GM18498 (cell line): ENCODE measurements at regions not wholly inside any gene's neighbourhood (a gene's known extent, or its start where the extent isn't known, plus 50 kb on each side); places are given as distances from the start of the nearest gene placed in this dataset.

Experiments
- ATAC-seq: cut with Tn5 transposase; IDR thresholded peaks from one replicate; pipeline ENCODE4 v1.9.1; 2021; ENCODE audit warnings: mild to moderate bottlenecking, moderate library complexity; ENCODE audit not compliant: unreplicated experiment

DNA sequence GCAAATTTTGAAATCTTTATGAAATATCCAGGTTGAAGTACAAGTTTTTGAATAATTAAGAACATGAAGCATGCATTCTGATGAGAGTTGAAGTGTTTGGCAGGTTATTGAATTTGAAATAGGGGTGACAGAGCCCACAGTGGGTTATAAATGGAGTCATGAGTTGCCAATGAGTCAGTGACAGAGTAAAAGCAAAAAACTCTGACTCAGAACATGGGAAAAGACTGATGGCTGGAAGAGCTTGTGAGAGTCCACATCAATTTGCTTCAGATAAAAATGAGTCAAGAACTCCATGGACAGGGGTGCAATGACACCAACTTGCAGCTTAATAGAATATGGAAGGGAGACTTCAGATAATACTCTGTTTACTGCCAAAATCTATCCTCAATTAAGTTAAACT lies 105.3 kb downstream of the SLC6A15 start:
- ATAC-seq, result no peak

DNA sequence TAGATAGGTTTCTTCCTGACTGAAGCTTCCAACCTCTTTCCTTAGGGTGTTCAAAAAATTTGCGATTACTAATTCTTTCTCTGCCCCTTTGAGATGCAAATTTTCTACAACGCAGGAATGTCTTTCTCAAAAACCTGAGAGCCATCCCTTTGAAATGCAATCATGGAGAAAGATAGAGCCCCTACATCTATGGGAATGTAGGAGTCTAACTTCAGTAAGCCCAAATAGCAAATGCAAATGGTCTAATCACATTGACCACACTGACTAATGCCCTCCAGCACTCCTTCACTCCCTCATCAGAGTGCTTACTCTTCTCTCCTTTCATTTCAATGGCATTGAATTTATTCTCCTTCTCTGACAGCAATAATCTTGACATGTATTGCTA lies 107.1 kb downstream of the SLC6A15 start:
- ATAC-seq, result no peak

DNA sequence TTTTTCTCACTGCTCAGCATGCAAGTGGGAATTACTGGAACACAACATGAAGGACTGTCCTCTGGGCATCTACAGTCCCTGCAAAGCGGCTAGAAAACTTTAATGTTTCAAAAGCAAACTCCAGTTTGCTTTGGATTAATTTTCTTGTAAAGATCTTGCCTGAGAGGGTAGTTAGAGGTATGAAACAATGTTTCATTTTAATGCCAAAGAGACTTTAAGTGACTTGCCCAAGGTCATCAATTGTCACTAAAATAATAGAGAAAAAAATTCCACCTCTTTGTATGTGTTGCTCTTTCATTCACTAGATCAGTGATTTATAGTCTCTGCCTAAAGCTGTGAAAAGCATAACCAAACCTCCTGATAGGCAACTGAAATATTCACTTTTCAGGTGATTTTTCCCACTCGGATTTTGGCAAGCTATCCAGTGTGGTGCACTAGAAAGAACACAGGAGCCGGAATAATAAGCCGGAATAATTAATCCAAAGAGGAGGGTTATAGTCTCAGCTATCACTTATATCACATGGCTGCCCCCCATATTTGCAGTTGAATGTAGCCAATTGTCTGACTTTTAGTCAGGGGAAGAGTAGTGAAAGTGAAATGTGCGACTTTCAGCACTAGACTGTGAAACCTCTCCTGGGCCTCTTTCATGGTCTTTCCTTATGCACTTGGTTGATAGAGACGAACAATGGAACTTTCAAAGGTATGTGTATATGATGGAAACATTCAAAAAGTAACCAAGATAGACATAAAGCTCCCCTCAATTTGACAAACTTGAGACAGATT lies 107.7 kb downstream of the SLC6A15 start:
- no peak for ATAC-seq

DNA sequence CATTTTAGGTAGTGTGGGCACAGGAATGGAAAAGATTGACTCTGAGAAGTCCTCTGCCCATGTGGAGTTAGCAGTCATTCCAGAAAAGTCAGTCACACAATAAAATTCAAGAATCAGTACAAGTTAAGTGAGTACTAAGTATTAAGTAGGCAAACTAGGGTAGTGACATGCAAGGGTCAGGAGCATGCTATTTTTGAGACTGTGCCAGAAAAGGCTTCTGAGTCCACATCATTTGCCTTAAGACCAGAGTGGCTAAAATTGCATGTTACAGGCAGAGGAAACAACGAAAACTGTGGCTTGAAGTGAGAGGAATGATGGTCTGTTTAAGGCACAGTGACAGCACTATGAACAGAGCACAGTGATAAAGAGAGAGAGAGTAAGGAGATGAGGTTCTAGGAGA lies 108.9 kb downstream of the SLC6A15 start:
- ATAC-seq, result no peak

DNA sequence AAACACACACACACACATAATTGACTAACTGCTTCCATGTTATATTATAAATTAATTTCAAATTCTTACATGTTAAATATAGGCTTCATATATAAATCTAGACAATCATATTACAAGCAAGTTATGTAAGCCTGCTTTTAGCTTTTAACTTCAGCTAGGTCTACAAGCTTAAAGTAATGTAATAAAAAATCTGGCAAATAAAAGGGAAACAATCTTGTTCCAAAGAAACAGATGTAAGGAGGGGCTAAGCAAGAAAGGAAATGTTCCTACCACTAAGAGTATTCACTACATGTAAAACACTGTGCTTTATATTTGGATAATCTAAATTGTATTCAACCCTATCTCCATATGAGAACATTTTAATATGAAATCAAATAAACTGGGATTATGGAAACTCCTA lies 110.4 kb downstream of the SLC6A15 start:
- ATAC-seq, result no peak

DNA sequence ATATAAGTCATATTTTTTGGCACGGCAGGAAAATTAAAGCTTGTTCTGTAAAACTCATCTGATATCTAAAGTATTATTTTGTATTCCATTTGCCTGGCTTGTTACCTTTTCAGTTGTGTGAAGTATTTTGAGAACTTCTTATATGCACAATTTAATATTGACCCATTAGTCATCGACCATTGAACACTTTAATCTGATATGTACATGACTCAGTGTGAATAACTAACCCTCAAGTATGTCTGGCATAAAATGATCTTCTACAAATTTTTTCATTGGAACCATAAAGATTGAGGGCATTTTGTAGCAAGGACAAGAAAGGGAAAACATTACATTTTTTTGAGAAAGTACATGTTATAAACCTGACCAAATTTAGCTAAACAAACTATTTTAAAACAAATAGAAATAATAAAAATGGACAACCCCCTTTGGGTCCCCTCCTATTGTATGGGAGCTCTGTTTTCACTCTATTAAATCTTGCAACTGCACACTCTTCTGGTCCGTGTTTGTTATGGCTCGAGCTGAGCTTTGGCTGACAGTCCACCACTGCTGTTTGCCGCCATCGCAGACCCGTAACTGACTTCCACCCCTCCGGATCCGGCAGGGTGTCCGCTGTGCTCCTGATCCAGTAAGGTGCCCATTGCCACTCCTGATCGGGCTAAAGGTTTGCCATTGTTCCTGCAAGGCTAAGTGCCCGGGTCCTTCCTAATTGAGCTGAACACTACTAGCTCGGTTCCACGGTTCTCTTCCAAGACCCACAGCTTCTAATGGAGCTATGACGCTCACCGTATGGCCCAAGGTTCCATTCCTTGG lies 118.8 kb downstream of the SLC6A15 start:
- ATAC-seq, result no peak

DNA sequence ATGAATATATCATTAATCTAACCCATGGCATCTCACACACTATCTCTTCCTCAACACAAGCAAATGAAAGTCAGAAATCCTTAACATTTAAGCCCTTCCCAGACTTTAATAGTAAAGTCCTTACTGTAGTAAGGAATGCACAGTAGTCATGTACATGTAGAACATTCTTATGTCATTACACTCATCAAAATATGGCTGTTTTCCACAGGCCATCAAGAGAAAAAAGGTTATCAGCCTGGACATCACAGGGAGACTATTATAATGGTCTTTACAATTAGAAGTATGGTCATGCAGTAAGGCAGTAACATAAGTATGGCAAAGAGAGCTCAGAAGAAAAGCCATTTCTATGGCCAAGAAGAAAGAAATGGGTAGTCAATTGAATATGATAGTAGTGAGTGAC lies 121.2 kb downstream of the SLC6A15 start:
- no peak for ATAC-seq

DNA sequence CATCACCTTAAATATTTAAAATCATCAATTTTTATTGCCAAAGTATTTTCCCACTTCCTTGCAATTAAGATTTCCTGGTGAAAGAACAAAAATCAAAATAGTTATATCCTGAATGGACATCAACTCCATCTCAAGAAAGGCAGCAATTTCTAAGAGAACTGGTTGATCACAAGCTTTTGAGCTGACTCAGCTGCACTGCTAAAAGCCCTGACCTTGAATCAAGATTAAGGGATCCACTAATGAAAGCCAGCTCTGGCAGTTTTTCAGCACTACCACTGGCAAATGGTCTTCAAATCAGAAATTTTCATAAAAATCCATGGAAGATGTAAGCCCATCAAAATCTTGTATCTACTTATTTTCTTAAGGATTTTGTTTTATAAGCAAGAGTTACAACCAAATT lies 123.4 kb downstream of the SLC6A15 start:
- no peak for ATAC-seq

DNA sequence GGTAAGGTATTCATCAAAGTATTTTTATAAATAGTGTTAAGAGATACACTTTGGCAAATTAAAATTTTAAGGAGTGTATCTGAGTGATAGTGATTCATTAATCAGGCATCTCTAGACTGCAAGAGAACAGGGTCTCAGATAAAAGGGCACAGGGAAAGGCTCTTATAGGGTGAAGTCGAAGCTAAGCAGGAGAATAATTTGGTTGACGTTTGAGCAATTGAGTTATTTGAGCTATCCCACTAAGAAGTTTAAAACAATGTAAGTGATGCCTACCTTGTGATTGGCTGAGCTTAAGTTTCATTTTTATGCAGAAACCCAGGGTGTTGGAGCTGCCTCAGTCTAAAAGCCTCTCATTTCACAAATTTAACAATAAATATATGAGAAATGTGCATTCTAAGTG lies 125.3 kb downstream of the SLC6A15 start:
- ATAC-seq, result no peak

DNA sequence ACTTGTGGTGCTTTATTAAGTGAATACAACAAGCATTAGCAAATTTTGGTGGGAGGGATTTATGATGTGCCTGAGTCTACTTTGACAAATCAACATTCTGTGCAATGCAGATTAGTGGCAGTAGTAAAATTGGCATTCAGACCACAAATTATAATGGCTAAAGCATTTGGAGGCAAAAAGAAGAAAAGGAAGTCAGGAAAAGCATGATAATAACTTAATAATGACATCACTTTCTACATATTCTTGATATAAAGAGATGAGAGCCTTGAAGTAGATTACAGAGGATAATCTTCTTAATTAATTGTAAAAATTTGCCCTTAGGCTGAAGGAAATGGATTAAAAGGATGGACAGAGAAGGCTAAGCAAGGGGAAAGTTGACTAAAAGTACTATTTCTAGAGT lies 126.0 kb downstream of the SLC6A15 start:
- no peak for ATAC-seq

DNA sequence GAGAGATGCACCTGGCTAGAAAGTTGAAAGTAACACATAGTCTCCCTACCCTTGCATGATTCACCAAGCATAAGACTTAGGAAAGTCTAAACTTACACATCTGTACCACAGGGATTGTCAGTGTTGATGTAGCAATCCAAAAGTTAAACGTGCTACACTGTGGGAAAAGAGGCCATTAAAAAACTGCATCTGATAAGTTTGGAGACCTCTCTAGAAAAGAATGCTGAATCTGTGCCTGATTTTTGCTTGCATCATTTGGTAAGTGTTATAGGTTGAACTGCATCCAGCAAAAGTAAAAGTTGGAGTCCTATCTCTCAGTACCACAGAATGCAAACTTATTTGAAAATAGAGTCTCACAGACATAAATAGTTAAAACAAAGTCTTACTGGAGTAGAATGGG lies 126.6 kb downstream of the SLC6A15 start:
- ATAC-seq, result no peak

DNA sequence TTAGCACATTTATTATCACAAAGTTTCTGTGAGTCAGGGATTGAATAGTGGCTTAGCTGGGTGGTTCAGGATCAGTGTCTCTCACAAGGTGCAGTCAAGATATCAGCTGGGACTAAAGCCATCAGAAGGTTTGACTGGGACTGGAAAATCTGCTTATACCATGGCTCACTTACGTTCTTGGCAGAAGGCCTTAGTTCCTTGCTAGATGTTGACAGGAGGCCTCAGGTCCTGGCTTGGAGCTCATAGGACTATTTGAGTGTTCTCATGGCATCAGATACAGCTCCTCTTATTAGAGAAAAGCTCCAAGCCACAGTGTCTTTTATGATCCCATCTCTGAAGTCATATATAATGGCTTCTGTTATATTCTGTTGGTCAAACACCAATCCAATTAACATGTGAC lies 127.3 kb downstream of the SLC6A15 start:
- ATAC-seq, result no peak

DNA sequence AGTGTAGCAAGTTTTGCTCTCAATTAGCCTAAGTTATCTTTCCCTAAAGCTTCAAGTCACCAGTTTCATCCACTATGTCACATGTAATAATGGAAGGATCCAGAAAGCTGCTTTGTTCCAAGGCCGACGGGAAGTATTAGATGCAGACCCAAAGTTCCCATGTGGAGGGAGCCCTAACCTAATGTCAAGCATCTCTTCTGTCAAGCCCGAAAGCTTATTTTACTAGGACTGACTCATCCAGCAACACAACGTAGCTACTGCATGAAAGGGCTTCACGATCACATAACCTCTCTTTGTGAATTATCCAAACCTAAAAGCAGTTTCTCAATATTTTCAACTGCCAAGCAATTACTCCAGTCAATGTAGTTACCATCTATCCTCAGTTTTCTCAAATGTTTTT lies 133.4 kb downstream of the SLC6A15 start:
- no peak for ATAC-seq

DNA sequence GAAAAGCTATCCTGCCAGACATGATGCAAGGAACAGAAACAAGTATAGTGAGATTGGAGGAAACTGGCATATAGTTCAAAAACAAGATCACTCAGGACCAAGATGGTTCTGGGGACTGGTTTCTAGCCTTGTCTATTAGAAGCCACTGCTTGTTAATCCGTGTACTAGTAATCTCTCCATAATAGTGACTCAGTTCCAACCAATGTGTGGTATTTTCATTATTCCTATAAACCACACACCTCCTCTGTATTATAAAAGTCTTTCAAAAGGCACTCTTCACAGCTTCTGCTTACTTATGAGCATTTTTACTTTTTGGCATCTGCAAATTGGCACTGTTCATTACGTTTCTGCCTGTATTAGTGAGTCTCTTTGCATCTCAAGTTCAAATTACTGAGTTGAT lies 140.3 kb downstream of the SLC6A15 start:
- no peak for ATAC-seq

DNA sequence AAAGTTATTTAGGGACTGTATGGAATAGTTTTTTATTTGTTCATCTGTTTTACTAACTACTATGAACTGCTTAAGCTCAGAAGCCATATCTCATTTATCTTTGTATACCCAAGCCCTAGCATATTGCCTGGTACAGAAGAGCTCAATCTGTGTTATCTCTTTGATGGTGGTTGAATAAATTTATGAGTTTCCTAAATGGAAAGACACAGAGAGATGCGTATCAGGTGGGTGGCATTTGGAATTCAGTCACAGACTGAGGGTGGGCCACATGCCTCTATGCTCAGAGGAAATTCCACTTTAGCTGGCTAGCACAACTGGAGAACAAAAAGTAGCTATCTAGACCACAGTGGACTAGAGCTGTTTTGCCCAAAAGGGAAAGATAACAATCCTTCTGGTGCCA lies 145.5 kb downstream of the SLC6A15 start:
- no peak for ATAC-seq

DNA sequence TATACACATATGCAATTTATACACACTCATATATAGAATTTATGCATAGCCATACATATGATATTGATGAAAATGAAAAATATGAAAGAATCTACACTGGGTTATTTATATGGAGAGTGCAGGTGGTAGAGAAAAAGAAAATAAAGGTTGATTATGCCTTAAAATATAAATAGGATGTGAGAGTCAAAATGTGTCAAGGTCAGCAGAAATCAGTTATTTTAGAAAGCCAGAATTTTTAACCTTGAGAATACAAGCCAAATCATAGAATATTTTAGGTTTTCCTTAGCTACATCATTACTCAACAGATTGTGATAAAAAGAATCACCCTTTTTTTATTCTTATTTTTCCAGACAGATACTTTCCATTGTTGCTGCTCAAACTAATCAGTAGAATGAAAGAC lies 146.2 kb downstream of the SLC6A15 start:
- no peak for ATAC-seq

DNA sequence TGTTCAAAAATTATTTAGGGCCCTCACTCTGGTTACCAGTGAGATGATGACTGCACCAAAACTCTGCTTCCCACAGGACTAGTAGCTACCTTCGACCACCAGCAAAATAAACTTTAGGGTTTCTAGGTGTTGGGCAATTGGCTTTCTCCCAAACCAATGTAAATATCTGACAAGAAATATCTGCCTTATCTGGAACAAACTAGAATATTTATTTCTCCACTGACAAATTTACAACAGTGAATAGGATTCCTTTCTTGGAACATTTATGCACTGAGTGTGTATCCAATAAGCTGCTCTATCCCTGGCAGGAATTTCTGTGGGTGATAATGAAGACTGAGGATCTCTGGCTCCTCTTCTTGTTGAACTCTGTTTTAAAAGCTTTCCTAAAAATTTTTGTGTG lies 148.6 kb downstream of the SLC6A15 start:
- ATAC-seq, result no peak

DNA sequence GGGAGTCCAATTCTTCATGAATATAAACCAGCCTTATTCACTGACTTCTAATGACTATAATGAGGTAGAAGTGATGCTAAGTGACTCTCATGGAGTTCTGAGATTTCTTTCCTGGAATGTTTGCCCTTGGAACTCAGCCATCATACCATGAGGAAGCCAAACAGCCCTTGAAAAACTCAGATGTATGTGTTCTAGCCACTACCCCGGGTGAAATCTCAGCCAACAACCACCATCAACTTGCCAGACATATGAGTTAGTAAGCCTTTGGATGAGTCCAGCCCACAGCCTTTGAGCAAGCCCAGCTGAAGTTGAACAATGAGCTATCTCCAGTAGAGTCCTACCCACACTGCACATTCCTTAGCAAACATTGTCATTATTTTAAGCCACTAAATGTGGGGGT lies 149.5 kb downstream of the SLC6A15 start:
- ATAC-seq, result no peak

DNA sequence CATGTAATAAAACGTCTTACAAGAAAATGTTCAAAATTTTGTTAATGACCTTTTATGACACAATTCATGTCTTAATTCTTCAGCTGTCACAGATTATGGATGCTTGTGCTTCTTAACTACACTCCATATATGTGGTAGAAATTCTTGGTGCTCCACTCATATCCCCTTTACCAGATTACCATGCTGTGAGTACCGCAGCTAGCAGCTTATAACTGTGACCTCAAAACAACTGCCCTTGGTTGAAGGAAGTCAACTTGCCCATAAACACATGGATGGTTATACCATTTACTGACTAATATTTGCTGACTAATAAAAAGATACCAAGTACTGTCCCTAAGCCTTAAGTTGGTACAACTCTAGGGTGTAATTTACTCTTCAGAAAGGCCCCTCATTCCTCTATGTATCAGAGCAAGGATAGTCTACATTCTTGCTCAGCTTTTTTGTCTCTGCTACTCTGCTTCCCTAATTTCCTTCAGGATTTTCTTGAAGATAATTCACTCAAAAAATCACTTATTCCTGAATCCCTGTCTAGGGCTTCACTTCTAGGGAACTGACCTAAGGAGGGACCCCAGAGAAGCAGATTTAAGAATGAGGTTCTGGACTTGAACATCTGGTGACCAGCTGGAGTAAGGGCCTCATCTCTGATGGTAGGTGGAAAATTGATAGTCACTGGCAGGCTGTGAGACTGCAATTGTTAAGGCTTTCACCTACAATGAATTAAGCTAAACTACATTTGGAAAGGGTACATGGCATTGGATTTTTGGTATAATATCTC lies 152.3 kb downstream of the SLC6A15 start:
- ATAC-seq, result no peak

DNA sequence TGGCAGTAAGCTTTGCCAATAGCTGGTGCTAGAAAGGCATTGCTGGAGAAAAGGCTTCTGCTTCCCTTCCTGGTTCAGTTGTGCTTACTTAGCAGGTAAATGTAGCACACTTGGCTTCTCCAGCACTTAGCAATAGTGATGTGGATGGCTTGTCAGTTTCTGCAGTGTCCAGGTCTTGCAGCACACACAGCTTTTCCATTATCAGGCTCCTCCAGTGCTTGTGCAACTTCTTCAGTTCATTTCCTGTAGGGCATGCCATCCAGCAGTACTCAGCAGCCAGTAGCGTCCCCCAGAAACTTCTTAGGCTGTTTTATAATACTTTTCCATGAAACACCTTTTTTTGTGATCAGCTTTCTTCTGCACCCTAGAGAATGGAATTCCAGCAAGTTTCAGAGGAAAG lies 154.6 kb downstream of the SLC6A15 start:
- ATAC-seq, result no peak

DNA sequence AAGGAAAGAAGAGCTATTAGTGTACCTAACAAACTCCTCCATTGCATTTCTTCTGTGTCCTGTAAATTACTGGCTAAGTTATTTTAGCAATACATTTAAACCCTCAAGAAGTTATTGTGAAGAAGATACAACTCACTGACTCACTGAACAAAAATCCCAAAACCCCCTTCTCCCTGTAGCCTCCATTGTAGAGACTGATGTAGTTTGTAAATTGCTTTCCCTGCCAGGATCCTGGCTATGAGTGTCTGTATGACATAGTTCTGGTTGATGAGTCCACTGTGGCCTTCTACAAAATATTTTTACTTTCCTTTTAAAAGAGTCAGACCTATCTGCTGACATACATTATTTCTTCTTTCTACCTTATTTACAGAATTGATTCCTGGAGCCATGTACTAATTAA lies 155.6 kb downstream of the SLC6A15 start:
- no peak for ATAC-seq

DNA sequence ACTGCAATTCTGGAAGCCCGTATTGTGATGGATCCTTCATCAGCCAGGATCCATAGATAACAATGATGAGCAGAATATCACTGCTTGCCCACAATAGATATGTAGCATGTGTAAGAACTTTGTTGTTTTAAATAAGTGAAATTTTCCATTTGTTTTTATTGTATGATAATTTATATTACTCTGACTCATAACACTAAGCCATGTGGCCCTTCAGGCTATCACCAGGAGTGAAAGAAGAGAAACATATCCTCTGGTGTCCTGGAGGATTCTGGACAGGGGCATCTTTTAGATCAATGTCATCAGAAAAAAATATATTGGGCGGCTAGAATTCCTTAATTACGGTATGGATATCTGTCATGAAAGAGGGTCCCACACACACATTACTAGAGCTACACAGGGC lies 167.5 kb downstream of the SLC6A15 start:
- ATAC-seq, result no peak
